Sigmoid colon (tissue), 4 donors: ENCODE measurements at regions not wholly inside any gene's neighbourhood (a gene's known extent, or its start where the extent isn't known, plus 50 kb on each side); places are given as distances from the start of the nearest gene placed in this dataset.
A peak's percentile ranks its signal among the peaks of the same experiment; 100 is the strongest.

Experiments
- EP300 ChIP-seq, 4 donors: sonication (generic); formaldehyde crosslinking; IDR thresholded peaks; one replicate each; pipeline ENCODE4 v1.6.1; 2017; ENCODE audit warnings: antibody characterized with exemption in 4 of 4
- POLR2A ChIP-seq, 2 donors: fragments of 450-650 bp; IDR thresholded peaks; one replicate each; pipeline ENCODE4 v1.6.1; 2016; ENCODE audit warnings: antibody characterized with exemption in 2 of 2, mild to moderate bottlenecking in 2 of 2, moderate library complexity in 2 of 2
- TF ChIP-seq, protein P1 (sequence below), 4 experiments: fragments of 450-650 bp in 3 of 4; fragments of 200-600 bp in 1 of 4; IDR thresholded peaks; one replicate each; pipeline ENCODE4 v1.5.1; 2016 to 2019; ENCODE audit warnings: antibody characterized with exemption in 4 of 4, mild to moderate bottlenecking in 3 of 4, moderate library complexity in 2 of 4

DNA sequence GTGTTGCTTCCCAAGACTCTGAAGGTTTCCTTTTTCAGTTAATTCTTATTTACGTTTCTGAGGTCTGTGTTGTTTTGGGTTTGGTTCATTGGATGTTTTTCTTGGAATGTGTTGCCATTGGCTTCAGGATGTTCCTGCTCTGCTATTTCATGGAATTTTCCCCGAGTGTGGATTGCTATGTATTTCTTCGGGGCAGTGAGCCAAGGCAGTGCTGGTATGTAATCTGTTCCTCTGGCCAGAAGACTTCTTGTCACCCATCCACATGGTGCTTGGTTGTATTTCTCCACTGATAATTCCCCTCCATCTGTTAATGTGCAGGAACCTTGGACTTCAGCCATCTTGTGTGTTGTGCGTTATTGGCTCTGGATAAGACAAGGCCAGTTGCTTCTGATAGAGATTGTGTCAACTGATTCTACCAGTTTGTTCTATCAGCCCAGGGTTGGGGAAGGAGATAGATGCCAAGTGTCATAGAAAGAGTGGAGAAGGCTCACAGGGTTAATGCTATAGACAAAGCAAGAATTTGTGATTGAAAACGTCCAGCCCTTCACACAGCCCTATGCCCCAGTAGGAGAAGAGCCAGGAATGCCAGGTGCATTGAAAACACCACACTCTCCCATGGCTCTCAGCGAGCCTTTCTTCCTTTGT is 505.2 kb downstream of the PLPP3 start:
- TF ChIP-seq POLR2A (IDR thresholded peaks at IDR 0.05), result no peak
- TF ChIP-seq, protein P1, sequence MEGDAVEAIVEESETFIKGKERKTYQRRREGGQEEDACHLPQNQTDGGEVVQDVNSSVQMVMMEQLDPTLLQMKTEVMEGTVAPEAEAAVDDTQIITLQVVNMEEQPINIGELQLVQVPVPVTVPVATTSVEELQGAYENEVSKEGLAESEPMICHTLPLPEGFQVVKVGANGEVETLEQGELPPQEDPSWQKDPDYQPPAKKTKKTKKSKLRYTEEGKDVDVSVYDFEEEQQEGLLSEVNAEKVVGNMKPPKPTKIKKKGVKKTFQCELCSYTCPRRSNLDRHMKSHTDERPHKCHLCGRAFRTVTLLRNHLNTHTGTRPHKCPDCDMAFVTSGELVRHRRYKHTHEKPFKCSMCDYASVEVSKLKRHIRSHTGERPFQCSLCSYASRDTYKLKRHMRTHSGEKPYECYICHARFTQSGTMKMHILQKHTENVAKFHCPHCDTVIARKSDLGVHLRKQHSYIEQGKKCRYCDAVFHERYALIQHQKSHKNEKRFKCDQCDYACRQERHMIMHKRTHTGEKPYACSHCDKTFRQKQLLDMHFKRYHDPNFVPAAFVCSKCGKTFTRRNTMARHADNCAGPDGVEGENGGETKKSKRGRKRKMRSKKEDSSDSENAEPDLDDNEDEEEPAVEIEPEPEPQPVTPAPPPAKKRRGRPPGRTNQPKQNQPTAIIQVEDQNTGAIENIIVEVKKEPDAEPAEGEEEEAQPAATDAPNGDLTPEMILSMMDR (IDR thresholded peaks at IDR 0.05), result no peak
- TF ChIP-seq EP300 (IDR thresholded peaks at IDR 0.05), result peak in 1 of 4 donors; percentile 10
